Neural cell (in vitro differentiated cells): ENCODE measurements at regions not wholly inside any gene's neighbourhood (a gene's known extent, or its start where the extent isn't known, plus 50 kb on each side); places are given as distances from the start of the nearest gene placed in this dataset.

Experiments used
- H2AFZ ChIP-seq: fragments of 200-600, 300-800 bp; sonication (generic), shearing (Covaris generic); 2 replicates; pipeline ENCODE4 v1.6.0; 2014; ENCODE audit warnings: low read depth, mild to moderate bottlenecking, antibody characterized with exemption, low read length, moderate library complexity
- H3F3A ChIP-seq: fragments of 200-600 bp; shearing (Covaris generic); 2 replicates; pipeline ENCODE4 v1.6.1; 2016; ENCODE audit warnings: mild to moderate bottlenecking, moderate library complexity, mixed read lengths, antibody characterized with exemption, low read length; ENCODE audit not compliant: insufficient read depth, poor library complexity, severe bottlenecking
- H3K27ac ChIP-seq: fragments of 200-600, 300-800 bp; sonication (generic), shearing (Covaris generic); 2 replicates; pipeline ENCODE4 v1.5.1; 2014; ENCODE audit warnings: mild to moderate bottlenecking, low read length, moderate library complexity
- H3K27me3 ChIP-seq: fragments of 300-800, 200-600 bp; sonication (generic), shearing (Covaris generic); 2 replicates; pipeline ENCODE4 v1.6.0; 2014; ENCODE audit warnings: mild to moderate bottlenecking, low read depth, low read length, moderate library complexity; ENCODE audit not compliant: insufficient read depth
- H3K36me3 ChIP-seq: fragments of 300-800, 200-600 bp; sonication (generic), shearing (Covaris generic); 2 replicates; pipeline ENCODE4 v1.5.1; 2014; ENCODE audit warnings: mild to moderate bottlenecking, antibody characterized with exemption, low read length, moderate library complexity; ENCODE audit not compliant: insufficient read depth
- H3K4me2 ChIP-seq: fragments of 300-800, 200-600 bp; sonication (generic), shearing (Covaris generic); 2 replicates; pipeline ENCODE4 v1.6.0; 2014; ENCODE audit warnings: mild to moderate bottlenecking, low read length
- H3K4me3 ChIP-seq: fragments of 300-800, 200-600 bp; sonication (generic), shearing (Covaris generic); 2 replicates; pipeline ENCODE4 v1.5.1; 2014; ENCODE audit warnings: mild to moderate bottlenecking, low read length, moderate library complexity
- H3K79me2 ChIP-seq: fragments of 200-600 bp; shearing (Covaris generic); replicated peaks from 2 replicates; pipeline ENCODE4 v1.6.0; 2014; ENCODE audit warnings: mild to moderate bottlenecking, low read length, moderate library complexity; ENCODE audit not compliant: insufficient read depth
- H3K9ac ChIP-seq: fragments of 300-800, 200-600 bp; sonication (generic), shearing (Covaris generic); 2 replicates; pipeline ENCODE4 v1.6.1; 2016; ENCODE audit warnings: mild to moderate bottlenecking, low read length, mixed read lengths
- H3K9me2 ChIP-seq: fragments of 200-600 bp; shearing (Covaris generic); 2 replicates; pipeline ENCODE4 v1.6.1; 2016; ENCODE audit warnings: mild to moderate bottlenecking, low read length, mixed read lengths; ENCODE audit not compliant: insufficient read depth
- H3K9me3 ChIP-seq: fragments of 200-600, 300-800 bp; sonication (generic), shearing (Covaris generic); 2 replicates; pipeline ENCODE4 v1.6.1; 2016; ENCODE audit warnings: mild to moderate bottlenecking, mixed run types, low read length, moderate library complexity, mixed read lengths
- H4K20me1 ChIP-seq: fragments of 200-600 bp; shearing (Covaris generic); 2 replicates; pipeline ENCODE4 v1.6.1; 2016; ENCODE audit warnings: mild to moderate bottlenecking, mixed run types; ENCODE audit not compliant: insufficient read depth
- EP300 ChIP-seq: fragments of 450-650 bp; conservative IDR thresholded peaks from 2 replicates; pipeline ENCODE4 v1.6.1; 2014; ENCODE audit warnings: antibody characterized with exemption, mild to moderate bottlenecking, moderate library complexity; ENCODE audit not compliant: poor library complexity, severe bottlenecking
- EZH2 ChIP-seq: fragments of 200-600, 300-800 bp; shearing (Covaris generic), sonication (generic); IDR thresholded peaks from 2 replicates; pipeline ENCODE4 v1.6.1; 2014; ENCODE audit warnings: antibody characterized with exemption, low read length, borderline replicate concordance, mild to moderate bottlenecking; ENCODE audit not compliant: insufficient read depth, poor library complexity, severe bottlenecking
- MXI1 ChIP-seq: fragments of 450-650 bp; conservative IDR thresholded peaks from 2 replicates; pipeline ENCODE4 v1.6.1; 2014; ENCODE audit warnings: antibody characterized with exemption, mild to moderate bottlenecking; ENCODE audit not compliant: poor library complexity, severe bottlenecking
- POLR2AphosphoS5 ChIP-seq: IDR thresholded peaks from 2 replicates; pipeline ENCODE4 v1.6.1; 2012
- RAD21 ChIP-seq: fragments of 450-650 bp; conservative IDR thresholded peaks from 2 replicates; pipeline ENCODE4 v1.6.1; 2014; ENCODE audit warnings: antibody characterized with exemption, mild to moderate bottlenecking, moderate library complexity
- SMC3 ChIP-seq: fragments of 450-650 bp; conservative IDR thresholded peaks from 2 replicates; pipeline ENCODE4 v1.6.1; 2014; ENCODE audit warnings: antibody characterized with exemption, mild to moderate bottlenecking, moderate library complexity; ENCODE audit not compliant: poor library complexity
- TAF1 ChIP-seq: IDR thresholded peaks from 2 replicates; pipeline ENCODE4 v1.6.1; 2012; ENCODE audit warnings: low read depth
- TF ChIP-seq, protein P1 (sequence below): fragments of 450-650 bp; IDR thresholded peaks from 2 replicates; pipeline ENCODE4 v1.5.1; 2014; ENCODE audit warnings: antibody characterized with exemption, mild to moderate bottlenecking, moderate library complexity; ENCODE audit not compliant: poor library complexity, severe bottlenecking
- TF ChIP-seq, protein P2 (sequence below): IDR thresholded peaks from 2 replicates; pipeline ENCODE4 v1.6.1; 2012; ENCODE audit warnings: borderline replicate concordance

DNA sequence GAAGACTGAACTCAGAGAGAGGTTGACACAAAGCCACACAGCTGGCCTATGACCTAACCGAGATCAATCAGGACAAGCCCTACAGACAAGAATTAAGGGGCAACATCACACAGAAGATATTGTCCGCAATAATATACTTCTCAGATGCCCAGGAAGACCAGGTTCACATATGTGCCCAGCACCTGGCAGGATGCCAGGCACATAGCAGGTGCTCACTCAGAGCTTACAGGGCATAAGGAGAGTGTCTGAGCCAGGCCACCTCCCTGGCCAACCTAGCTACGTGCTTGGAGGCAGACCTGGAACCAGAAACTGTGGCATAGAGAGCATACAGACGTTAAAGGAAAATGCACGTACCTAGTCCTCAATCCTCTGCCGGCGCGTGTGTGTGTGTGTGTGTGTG lies 87.0 kb upstream of the LRFN2 start:
- H3K9me3 ChIP-seq: no peaks in the 10 kb centered on the region
- no peaks in the 10 kb centered on the region for H3K79me2 ChIP-seq
- H3K27ac ChIP-seq: no peak overlapping the region
- no peak overlapping the region for H3K9ac ChIP-seq
- H4K20me1 ChIP-seq: no peaks in the 10 kb centered on the region
- no peak for TF ChIP-seq POLR2AphosphoS5
- H3K4me3 ChIP-seq: no peak overlapping the region
- no peaks in the 10 kb centered on the region for H3K27me3 ChIP-seq
- H3F3A ChIP-seq: no peaks in the 10 kb centered on the region
- H3K4me2 ChIP-seq: no peak overlapping the region
- no peaks in the 10 kb centered on the region for H3K36me3 ChIP-seq
- no peak overlapping the region for H2AFZ ChIP-seq
- H3K9me2 ChIP-seq: no peaks in the 10 kb centered on the region

DNA sequence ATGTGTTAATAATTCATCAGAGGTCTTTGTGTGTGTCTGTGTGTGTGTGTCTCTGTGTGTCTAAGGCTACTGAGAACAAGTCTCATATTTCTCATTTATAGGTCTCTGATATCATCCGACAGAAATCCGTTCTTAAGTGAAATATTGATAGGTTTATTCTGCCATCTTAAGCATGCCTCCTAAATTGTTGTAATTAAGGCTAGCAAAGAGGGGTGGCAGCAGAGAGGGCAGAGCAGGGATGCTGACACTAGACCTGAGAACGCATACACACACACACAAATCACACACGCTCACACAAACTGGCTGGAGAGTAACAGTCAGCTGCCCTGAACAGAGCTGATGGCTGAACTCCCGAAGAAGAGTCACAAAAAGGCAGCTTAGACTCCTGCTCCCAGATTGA lies 84.9 kb upstream of the LRFN2 start:
- Histone ChIP-seq H2AFZ (no peak overlapping the region), H4K20me1 (no peaks in the 10 kb centered on the region), H3K4me2 (no peak overlapping the region), H3K4me3 (no peak overlapping the region), H3K9me3 (no peaks in the 10 kb centered on the region), H3K9me2 (no peaks in the 10 kb centered on the region), H3K27ac (no peak overlapping the region), H3K36me3 (no peaks in the 10 kb centered on the region), H3F3A (no peaks in the 10 kb centered on the region), H3K9ac (no peak overlapping the region), H3K27me3 (no peaks in the 10 kb centered on the region), H3K79me2 (no peaks in the 10 kb centered on the region)
- TF ChIP-seq EZH2: no peak
- peak; percentile 53 for TF ChIP-seq RAD21
- TF ChIP-seq, protein P1, sequence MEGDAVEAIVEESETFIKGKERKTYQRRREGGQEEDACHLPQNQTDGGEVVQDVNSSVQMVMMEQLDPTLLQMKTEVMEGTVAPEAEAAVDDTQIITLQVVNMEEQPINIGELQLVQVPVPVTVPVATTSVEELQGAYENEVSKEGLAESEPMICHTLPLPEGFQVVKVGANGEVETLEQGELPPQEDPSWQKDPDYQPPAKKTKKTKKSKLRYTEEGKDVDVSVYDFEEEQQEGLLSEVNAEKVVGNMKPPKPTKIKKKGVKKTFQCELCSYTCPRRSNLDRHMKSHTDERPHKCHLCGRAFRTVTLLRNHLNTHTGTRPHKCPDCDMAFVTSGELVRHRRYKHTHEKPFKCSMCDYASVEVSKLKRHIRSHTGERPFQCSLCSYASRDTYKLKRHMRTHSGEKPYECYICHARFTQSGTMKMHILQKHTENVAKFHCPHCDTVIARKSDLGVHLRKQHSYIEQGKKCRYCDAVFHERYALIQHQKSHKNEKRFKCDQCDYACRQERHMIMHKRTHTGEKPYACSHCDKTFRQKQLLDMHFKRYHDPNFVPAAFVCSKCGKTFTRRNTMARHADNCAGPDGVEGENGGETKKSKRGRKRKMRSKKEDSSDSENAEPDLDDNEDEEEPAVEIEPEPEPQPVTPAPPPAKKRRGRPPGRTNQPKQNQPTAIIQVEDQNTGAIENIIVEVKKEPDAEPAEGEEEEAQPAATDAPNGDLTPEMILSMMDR: peak; percentile 64
- TF ChIP-seq SMC3: peak; percentile 39
- no peak for TF ChIP-seq POLR2AphosphoS5

DNA sequence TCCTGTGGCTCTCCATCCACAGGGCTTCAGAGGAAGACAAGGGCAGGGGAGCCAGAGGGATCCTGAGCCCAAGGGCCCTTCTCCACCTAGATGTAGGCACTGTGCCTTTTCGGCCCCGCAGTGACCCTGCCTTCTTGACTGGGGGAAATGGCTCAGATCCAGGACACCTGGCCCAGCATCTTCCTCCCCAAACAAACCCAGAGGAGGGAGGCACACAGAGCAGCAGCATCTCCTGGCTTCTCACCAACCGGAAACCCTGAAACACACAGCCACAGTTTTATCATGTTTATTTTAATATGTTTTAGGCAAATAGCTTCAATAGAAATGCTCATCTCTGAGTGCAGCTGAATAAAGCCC lies 84.5 kb upstream of the LRFN2 start:
- H3K4me2 ChIP-seq: no peak overlapping the region
- no peaks in the 10 kb centered on the region for H3K36me3 ChIP-seq
- no peak overlapping the region for H3K27ac ChIP-seq
- H3K9me3 ChIP-seq: no peaks in the 10 kb centered on the region
- H3K79me2 ChIP-seq: no peaks in the 10 kb centered on the region
- H3K27me3 ChIP-seq: no peaks in the 10 kb centered on the region
- no peaks in the 10 kb centered on the region for H4K20me1 ChIP-seq
- TF ChIP-seq SMC3: no peak
- TF ChIP-seq EP300: no peak
- TF ChIP-seq, protein P2, sequence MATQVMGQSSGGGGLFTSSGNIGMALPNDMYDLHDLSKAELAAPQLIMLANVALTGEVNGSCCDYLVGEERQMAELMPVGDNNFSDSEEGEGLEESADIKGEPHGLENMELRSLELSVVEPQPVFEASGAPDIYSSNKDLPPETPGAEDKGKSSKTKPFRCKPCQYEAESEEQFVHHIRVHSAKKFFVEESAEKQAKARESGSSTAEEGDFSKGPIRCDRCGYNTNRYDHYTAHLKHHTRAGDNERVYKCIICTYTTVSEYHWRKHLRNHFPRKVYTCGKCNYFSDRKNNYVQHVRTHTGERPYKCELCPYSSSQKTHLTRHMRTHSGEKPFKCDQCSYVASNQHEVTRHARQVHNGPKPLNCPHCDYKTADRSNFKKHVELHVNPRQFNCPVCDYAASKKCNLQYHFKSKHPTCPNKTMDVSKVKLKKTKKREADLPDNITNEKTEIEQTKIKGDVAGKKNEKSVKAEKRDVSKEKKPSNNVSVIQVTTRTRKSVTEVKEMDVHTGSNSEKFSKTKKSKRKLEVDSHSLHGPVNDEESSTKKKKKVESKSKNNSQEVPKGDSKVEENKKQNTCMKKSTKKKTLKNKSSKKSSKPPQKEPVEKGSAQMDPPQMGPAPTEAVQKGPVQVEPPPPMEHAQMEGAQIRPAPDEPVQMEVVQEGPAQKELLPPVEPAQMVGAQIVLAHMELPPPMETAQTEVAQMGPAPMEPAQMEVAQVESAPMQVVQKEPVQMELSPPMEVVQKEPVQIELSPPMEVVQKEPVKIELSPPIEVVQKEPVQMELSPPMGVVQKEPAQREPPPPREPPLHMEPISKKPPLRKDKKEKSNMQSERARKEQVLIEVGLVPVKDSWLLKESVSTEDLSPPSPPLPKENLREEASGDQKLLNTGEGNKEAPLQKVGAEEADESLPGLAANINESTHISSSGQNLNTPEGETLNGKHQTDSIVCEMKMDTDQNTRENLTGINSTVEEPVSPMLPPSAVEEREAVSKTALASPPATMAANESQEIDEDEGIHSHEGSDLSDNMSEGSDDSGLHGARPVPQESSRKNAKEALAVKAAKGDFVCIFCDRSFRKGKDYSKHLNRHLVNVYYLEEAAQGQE: no peak
- TF ChIP-seq TAF1: no peak
- TF ChIP-seq MXI1: no peak
- no peak for TF ChIP-seq EZH2
- no peak for TF ChIP-seq RAD21
- TF ChIP-seq POLR2AphosphoS5: no peak
- TF ChIP-seq, protein P1: no peak
- no peak overlapping the region for H2AFZ ChIP-seq
- H3F3A ChIP-seq: no peaks in the 10 kb centered on the region
- no peak overlapping the region for H3K4me3 ChIP-seq
- no peaks in the 10 kb centered on the region for H3K9me2 ChIP-seq
- H3K9ac ChIP-seq: no peak overlapping the region
